Epithelial cell of esophagus (primary cell): ENCODE measurements at regions not wholly inside any gene's neighbourhood (a gene's known extent, or its start where the extent isn't known, plus 50 kb on each side); places are given as distances from the start of the nearest gene placed in this dataset.

Experiments
- DNase-seq: peaks from one replicate; pipeline ENCODE4 v3.0.0; 2010; ENCODE audit warnings: low read depth
- H3K4me3 ChIP-seq: 2 replicates; pipeline ENCODE4 v1.5.1; 2011; ENCODE audit warnings: mild to moderate bottlenecking, low read length, control low read depth
- CTCF ChIP-seq: IDR thresholded peaks from 2 replicates; pipeline ENCODE4 v1.5.1; 2011; ENCODE audit warnings: low read depth, mild to moderate bottlenecking, low read length, control low read depth, inconsistent platforms; ENCODE audit not compliant: insufficient read depth; ENCODE audit errors: missing control alignments

DNA sequence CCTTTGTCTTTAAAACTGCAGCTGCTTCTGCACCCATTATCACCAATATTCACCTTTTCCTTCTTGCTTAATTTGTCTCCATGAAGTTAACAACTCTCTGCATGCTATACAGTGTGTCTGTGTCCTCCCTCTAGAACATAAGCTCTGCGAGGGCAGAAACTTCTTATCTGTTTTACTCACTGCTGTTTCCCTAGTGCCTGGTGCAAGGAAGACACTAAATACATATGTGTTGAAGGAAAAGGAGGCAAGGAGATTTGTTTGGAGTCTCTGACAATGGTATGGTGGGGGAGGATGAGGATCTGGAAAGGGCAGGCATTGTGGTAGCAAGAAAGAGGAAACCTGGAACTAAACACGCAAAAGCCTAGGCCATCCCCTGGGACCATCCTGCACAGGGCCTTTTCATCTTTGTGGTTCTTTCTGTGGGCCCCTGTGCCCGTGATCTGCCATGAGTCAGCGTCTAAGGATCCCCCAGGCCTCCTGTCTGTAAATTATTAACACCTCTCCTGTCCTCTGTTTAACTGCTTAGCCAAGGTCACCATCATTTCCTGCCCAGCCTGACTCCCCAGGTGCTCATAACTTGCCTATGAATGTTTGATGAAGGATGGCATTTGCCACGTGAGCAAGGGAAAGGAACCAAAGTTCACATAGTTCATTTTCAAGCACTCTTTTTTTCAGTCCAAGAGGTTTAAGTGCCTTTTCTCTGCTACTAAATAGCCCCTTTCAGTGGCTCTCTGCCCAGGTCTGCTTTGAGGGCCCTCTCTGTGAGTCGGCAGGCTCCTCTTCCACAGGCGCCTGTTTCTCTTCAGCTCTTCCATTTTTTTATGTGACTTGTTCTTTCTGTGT is 131.1 kb downstream of the RASSF10 start:
- peak; percentile 47 for DNase-seq
- no peak for TF ChIP-seq CTCF
- H3K4me3 ChIP-seq, result no peak overlapping the region

GRCh38 chr11:13140873-13141655 is 131.9 kb downstream of the RASSF10 start:
- peak; percentile 75 for DNase-seq
- TF ChIP-seq CTCF, result no peak
- H3K4me3 ChIP-seq, result no peak overlapping the region

DNA sequence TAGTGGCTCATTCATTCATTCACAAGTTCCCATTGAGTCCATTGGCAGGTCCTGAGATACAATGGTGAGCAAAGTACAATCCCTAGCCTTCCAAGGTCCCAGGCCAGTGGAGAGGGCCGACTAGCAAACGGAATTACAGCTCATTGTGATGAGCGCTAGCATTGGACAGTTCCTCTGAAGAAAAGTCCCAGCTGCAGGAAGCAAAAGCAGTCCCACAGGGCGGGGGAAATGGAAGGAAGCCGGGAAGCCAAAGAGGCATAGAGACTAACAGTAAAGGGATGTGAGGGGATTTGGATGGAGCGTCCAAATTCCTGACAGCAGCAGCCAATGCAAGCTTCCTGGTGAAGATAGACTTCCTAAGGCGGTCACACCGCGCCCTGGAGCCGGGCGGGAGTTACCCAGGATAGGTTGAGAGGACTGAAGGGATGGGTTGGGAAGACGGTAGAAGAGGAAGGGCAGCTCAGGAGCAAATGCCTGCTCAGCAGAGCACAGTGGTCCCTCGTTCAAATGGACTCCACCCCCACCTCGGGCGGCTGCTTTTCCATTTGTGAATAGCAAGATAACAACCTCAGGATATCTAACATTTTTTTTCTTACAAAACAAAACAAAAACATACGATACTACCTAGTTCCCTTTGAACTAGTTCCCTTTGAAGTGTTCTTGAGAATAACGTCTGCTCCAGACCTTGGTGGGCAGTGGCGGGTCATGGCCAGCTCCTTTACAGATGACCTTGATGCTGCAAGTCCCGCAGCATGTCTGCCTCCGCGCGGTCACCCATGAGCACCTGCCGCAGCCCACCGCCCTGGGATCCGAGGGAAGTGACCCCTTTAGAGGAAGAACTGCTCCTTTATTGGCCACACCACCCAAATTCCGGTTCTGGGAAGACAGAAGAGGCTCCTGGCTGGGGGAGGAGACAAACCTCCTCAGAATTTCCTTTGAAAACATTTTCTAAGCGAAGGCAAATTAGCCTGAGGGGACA is 132.9 kb downstream of the RASSF10 start:
- DNase-seq, result no peak

GRCh38 chr11:13143486-13144297 is 133.9 kb upstream of the BMAL1 start:
- no peak overlapping the region for H3K4me3 ChIP-seq
- no peak for TF ChIP-seq CTCF
- peak; percentile 50 for DNase-seq

More for the DNA sequence above, 132.9 kb downstream of the RASSF10 start:
- TF ChIP-seq CTCF, result no peak
- H3K4me3 ChIP-seq, result no peak overlapping the region

DNA sequence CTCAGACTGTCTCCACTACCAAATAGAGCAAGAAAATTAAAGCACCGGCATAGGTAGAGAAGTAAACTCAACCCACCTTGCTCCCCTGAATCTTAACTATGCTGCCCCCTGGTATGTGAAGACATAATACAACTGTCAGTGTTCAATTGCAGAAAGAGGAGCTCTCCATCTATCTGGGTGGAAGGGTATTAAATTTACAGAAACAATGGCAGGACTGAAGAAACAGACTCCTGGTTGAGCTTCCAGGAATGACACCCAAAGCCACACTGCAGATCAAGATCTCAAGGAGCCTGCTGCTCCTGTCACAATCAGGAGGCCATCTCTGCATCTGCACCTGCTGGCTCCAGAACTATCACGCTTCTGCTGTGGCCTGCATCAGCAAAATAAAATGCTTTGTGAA is 132.1 kb upstream of the BMAL1 start:
- DNase-seq, result no peak
- no peak for TF ChIP-seq CTCF
- H3K4me3 ChIP-seq, result no peak overlapping the region

DNA sequence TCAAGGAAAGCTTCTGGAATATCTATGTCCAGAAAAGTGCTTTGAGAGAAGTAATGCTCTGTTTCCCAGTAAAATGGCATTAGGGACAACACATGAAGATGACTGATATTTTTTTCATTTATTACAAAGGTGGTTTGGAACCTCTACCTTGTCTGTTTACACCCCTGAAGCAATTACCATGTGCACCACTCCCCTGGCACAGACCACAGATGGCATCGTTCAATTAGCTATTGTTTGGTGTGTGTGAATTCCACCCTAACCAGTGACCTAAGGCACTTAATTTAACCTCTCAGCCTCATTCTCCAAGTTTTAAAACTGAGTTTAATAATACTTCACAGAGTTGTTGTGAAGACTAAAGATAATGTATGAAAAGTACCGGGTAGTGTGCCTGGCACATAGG is 127.6 kb upstream of the BMAL1 start:
- TF ChIP-seq CTCF, result no peak
- no peak overlapping the region for H3K4me3 ChIP-seq
- DNase-seq, result no peak
